Activated naive CD8-positive, alpha-beta T cell treated with anti-CD3 and anti-CD28 coated beads, Interleukin-2, amount 50 U/mL, for 16 hours (primary cell): ENCODE measurements at regions not wholly inside any gene's neighbourhood (a gene's known extent, or its start where the extent isn't known, plus 50 kb on each side); places are given as distances from the start of the nearest gene placed in this dataset.

ENCODE experiments used
- DNase-seq: peaks from one replicate; pipeline ENCODE4 v3.0.0-alpha.2; 2020; ENCODE audit warnings: low read depth, low spot score

DNA sequence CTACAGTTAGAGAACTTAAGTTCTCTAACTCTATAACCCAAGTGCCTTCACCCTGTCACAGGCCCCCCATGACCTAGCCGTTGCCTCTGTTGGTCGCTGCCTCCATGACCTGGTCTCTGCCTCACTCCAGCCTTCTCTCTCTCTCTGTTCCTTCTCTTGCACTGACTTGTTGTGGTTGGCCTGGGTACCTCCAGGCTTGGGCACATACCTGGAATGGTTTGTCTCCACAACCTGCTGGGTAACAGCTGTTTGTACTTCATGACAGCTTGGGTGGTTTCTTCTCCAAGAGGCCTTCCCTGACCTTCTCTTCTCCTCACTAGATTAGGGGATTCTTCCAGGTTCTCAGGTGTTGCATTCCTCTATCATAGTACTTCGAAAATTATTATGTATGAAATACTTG is 371.6 kb upstream of the USP24 start:
- no peak for DNase-seq

DNA sequence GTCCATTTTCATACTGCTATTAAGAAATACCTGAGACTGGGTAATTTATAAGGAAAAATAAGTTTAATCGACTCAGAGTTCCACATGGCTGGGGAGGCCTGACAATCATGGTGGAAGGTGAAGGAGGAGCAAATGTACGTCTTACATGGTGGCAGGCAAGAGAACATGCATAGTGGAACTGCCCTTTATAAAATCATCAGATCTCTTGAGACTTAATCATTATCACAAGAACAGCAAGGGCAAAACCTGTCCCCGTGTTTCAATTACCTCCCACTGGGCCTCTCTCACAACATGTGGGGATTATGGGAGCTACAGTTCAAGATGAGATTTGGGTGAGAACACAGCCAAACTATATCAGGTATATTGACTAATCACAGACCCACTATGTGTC is 370.2 kb upstream of the USP24 start:
- no peak for DNase-seq

DNA sequence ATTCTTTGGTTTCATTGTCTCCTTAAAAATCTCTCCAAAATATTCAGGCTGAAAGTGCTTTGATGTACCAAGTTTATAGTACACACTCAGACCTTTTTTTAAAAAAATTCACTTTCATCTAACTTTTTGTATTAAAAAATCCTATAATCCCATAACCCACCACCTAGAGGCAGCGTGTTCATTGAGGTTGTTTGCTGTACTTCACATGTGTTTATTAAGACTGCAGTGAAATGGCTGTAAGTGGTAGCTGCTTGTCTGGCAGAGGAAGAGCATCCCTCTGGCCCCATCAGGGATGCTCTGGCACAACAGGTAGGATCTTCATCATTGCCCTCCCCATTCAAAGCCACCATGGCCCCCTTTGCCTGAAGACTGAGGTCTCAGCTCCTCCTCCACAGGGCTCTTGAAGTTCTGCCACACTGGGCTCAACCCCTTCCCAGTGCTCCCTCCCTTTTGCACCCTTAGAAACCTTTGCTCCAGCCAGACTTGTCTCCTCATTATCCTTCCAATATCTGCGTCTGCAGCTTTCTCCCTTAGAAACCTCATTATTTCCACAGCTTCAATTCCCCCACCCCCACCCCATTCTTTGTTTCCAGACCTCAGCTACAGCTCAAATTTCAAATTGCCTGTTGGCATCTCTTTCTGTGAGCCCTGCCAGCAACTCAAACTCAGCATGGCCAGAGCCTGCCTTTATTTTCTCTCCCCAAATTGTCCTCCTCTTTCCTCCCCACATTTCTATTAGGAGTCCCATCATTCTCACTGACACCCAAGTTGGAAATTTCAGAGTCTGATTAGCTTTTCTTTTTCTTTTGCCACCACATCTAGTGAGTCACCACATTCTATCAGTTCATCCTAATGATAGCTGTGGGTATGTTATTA is 369.6 kb upstream of the USP24 start:
- DNase-seq = no peak

DNA sequence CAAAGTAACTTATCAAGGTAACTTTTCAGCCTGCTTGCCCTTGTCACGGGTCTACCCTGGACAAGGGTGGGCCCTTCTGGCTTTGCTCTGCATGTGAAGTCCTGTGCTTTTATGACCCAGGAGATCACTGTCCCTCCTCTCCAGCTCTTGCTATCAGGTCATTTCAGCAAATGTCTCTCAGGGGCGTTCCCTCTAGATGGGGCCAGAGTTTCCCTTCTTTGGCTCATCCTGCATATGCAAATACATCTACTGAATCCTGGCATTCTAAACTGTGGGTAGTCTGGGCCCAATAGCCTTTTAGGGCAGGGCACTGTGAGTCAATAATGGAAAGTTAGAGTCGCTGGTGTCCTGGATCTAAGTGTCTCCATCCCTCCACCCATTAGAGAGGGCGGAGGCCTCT is 366.9 kb upstream of the USP24 start:
- DNase-seq = no peak

DNA sequence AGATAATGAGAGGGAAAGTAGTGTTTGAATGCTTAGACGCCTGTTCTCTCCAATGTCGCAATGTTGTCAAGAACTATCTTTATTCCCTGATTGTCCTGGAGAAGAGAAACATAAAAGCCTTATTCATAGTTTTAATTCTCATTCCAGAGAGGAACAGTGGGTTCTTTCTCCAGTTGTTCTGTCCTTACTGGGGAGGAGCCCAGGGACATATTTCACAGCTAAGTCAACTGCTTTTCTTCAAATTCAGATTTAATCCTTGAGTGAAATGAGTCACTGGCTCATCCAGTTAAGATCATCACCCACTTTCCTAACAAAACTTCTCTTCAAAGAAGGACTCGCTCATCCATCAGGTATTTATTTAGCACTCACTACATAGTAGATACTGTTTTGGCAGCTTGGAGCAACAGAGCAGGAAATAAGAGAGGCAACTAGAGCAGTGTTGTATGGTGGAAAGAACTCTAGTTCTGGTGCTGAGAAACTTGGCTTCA is 365.7 kb upstream of the USP24 start:
- no peak for DNase-seq

DNA sequence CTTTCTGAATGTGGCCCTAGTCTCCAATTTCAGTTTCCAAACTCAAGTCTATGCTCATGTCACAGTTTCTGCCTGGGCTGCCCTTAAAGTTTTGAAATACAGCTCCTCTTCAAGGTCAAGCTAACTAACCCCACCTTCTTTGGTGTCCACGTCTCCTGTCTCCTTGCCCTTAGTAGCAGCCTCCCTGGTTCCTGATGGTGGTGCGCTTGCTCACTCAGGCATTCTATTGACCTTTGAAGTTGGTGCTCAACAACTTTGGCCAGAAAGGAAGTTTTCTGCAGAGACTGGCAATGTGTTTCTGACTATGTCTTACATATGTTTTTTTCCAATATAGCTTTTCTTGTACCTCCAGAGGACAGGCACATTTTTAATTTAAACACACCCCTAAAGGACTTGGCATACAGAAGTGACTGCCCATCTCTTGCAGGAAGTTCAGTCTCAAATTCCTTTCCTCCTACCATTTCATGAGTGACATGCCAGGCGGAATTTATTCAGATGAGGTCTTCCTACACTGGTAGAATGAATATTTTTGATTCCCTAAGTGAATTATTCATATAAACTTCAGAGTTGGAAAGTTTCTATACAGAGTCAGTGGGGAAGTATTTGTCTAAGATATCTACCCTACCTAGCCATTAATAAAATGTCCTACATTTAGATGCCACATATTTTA is 364.3 kb upstream of the USP24 start:
- DNase-seq = no peak

DNA sequence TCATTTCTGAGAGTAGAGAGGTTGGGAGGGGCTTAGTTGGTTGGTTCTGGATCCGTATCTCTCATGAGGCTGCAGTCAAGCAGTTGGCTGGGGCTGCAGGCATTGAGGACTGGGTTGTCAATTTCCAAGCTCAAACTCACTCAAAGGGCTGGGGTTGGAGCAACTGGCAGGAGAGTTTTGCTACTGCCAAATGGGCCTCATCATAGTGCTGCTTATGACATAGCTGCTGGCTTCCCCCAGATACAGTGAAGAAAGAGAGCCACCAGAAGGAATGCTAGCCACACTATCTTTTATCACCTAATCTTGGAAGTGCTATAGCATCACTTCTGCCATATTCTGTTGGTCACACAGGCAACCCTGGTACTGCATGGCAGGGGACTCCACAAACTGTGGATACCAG is 363.5 kb upstream of the USP24 start:
- DNase-seq = no peak

DNA sequence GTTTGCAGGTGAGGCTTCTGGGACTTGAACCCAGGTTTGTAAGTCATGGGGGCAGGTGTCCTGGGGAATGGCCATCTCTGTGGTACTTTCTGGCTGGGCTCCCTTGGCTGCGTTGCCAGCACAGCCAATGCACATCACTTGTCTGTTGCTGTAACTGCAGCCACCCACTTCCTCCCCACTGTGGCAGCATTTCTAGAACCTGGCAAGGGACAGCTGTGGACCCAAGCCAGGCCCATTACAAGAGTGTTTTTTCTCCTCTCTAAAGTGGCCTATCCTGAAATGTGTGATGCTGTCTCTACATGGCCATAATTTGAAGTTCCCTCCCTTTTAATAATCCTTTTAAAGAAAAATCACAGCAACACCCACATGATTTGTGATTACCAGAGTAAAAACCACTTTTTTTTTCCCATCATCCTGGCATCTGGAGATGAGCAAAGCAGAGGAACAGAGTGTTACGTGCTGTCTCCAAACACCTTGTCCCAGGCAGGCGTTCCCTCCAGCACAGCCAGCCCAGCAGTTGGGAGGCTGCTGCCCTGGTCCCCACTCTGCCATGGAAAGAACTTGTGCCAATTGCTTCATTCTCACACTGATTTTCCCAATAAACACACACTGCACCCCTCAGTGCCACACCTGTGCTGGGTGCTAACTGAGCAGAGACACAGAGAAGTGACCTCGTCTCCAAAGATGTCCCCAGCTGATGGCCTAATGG is 360.6 kb upstream of the USP24 start:
- no peak for DNase-seq

DNA sequence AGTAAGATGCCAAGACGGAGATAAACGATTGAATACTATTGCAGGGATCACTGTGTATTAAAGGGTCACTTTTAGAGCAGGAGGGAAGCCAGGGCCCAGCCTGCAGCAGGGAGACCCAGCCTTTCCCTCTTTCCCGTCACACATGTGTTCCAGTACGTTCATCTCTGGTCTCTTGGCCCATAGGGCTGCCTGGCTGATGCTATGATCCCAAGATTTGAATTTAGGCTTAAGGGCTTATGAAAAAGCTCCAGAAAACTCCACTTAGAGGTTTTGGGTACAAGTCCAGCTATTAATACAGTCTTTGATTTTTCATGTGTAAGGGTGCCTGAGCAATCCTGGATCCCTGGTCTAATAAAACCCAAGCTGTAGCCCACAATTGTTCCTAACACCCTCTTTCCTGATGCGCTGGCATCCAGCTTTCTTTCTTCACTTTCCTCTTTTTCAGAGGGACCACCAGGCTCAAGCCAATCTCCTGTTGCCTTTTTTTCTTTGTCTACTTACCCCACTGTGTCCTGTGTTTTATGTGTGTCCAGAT is 359.6 kb upstream of the USP24 start:
- no peak for DNase-seq

DNA sequence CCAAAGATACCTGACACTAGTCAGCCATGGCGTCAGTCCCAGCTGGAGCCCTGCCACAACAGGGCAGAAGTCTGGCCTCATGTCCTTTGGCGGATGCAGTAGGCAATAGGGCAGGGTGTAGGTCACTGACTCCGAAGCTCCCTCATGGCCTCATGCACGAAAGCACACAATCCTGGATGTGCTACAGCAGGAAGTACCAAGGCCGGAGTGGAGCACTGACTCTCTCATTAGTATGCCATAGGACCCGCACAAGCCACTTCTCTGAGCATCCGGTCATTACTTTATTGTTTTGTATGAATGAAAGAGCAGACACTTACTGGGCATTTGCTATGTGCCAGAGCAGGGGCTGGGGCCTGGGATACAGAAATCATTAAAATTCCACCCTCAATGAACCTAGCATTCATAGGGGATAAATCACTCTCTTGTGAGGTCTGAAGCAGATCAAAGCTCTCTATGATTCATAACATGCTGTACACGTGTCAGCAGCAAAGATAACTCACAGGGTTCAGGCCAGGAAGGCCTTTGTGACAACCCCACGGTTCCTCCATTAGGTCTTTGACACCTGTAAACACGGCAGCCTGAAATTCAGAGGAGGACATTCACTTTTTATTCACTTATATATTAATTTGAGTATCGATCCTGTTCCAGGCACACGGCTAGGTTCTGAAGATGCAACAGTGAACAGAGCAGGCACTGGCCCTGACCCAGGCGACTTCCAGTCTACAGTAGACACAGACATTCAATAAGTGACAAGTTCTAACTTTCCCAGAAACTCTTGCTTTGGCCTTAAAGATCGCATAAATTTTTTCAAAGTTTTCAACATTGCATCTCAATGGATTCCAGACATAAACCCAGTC is 357.9 kb upstream of the USP24 start:
- no peak for DNase-seq

DNA sequence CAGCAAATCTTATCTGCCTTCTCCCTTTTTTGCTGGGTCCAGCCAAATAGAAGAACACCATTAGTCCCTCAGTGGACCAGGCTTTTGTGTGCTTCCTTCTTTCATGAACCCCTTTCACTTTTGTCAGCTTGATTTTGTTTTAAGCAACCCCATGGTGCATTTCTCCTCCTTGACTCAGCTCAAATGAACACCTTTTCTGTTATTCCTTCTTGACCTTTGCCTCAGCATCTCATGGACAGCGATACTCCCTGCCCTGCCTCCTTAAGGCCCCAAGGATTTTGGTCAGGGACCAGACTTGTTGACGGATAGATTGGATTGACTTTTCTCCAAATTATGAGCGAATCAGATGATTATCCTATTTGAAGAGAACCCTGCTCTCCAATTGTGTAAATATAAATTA is 356.6 kb upstream of the USP24 start:
- DNase-seq = no peak

DNA sequence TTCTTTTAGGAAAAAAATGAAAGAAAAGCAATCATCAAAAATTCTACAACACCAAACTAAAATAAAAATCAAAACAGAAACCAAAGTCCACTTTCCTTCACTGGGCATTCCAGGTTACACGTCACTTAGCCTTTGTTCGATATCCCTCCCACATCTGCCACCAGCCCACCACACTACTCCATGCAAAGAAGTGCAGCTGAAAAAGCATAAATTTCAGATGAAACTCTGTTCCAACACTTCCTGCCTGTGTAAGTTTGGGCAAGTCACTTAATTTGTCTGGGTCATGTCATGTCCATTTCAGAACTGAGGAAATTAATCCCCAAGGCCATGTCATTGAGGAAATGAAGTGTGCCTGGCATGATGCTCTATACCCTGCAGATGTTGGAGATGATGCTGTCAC is 354.3 kb upstream of the USP24 start:
- no peak for DNase-seq

DNA sequence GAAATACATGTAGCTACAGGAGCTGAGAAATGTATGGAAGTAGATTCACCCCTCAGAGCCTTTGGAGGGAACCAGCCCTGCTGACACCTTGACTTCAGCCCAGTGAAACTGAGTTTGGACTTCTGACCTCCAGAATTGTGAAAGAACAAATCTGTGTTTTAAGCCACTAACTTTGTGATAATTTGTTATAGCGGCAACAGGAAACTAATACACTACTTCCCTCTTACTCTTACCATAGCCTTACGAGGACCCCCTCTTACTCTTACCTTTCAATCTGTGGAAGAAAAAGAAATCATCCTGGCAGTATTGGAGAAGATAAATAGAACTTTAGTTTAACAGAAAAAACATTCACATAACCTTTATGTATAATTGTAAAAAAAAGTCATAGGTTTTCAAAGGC is 353.6 kb upstream of the USP24 start:
- no peak for DNase-seq

DNA sequence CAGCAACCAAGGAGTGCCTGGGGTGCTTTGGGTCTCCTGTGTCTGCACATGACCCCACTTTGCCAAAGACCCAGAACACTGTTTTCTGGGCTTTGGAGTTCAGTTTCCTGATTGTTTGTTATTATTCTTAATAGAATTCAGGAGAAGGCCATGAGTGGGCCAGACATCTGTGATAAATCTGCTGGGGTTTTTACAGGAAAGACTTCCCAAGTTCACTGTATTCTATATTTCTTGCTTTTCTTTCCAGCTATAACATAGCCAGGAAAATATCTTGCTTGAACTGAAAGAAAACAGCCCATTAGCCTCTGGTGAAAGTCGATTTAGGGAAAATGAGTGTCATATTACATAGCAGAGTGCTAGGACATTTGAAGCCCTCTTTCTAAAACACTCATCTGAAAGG is 345.1 kb upstream of the USP24 start:
- DNase-seq = no peak

DNA sequence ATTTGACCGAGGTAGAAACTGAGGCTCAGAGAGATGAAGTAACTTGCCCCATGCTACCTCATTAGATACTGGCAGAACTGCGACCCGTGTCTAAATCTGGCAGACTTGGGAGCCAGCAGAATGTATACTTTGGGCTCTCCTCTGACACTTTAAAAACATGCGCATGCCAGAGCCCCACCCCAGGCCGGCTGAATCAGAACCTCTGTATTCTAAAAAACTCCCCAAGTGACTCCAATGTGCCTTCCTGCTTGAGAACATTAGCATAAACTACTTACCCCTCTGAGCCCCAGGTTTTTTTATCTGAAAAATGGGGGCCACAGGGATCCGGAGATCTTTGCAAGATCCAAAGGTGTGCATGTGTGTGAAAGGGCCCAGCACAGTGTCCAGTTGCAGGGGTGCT is 344.7 kb upstream of the USP24 start:
- no peak for DNase-seq

DNA sequence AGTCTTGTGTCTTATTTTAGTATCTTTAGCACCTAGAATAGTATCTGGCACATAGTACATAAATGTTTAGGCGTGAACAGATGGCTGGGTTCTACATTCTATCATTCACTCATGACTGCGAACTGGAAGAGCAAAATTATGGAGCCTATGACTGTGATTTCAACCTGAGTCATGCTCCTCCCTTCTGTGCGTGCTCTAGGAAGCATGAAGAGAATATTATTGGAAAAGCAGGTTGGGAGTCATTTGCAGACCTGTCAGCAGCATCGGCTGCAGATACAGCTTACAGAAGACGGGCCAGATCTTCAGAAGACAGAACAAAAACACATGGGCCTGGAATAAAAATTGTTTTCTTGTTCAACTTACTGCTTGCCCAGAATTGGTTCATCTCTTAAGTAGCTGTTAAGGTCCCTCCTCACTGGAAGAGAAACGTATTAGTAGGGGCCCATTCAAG is 344.0 kb upstream of the USP24 start:
- DNase-seq = no peak

DNA sequence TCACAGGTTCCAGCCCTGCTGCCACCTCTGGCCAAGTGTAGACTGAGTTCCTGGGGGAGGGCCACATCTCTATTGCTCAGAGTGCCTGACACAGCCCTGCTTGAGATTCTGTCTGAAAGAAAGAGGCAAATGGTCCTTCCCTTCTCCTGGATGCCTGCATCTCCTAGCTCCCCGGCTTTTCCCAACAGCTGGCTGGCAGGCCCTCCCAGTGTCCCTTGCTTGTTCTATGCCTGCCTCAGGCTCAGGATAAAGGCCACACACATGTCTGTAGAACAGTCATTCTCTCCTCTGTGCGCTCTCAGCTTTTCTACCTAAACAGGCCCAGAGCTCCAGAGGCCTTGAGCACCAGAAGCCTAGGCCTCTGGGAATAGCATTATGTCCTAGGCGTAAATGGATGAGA is 343.4 kb upstream of the USP24 start:
- DNase-seq = no peak

DNA sequence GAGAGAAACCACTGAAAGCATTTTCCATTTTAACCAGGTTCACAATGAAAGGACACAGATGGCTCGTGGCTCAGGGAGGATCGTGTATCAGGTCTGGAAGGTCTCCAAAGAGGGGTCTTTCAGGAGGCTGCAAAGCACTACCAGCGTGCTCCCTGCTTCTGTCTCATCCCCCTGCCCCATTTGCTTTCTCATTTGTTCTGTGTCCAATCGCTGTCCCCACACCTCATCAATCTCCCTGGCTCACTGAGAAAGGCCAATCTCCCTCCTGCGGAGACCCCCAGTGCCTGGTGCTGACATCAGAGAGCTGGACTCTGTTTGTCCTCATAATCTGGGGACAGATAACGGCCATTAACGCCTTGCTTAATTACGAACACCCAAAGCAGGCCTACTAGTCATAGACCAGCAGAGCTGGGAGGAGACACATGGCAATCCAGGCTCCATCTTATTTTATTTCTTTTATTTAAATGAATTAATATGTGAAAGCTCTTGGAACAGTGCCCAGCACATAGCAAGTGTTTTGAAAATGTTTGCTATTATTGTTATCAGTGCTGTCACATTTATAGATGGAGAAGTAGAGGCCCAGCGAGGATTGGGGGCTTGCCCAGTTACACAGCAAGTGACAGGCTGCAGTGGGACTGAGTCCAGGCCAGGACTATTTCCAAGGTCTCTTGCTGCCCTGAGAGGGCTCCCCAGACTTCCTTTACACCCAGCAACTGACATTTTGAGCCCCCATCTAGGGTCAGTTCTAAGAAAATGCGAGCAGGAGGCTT is 341.0 kb upstream of the USP24 start:
- DNase-seq = no peak

DNA sequence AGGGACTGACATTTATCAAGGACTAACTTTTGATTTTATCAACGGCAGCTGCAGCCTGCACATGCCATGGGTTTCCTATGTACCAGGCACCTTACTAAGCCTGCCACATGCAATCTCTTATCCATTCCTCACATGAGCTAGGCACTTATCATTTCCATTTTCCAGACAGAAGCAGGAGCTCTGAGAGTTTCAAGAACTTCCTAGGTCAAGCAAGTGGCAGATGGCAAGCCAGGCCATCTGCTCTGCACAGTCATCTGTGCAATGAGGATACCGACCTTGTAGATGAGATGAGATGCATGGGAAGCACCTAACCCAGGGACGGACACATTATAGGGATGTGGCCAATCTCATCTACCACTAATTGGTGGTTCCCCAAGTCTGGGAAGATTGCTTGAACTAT is 339.4 kb upstream of the USP24 start:
- DNase-seq = no peak

DNA sequence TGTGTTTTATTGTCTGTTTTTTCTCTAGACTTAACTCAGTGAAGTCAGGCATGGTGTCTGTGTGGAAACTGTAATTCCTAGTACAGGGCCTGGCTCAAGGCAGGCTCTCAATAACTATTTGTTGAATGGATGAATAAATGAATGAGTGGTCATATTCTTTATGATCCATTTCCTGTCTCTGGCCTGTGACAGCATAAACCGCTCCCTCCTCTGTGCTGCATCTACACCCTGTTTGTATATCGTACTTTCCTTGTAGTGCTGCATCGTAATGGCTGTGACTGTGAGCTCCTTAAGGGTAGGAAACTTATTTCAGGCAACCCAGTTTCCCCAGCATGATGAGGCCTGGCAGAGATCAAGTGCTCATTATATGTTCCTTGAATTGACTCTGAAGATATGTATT is 337.5 kb upstream of the USP24 start:
- DNase-seq = no peak

DNA sequence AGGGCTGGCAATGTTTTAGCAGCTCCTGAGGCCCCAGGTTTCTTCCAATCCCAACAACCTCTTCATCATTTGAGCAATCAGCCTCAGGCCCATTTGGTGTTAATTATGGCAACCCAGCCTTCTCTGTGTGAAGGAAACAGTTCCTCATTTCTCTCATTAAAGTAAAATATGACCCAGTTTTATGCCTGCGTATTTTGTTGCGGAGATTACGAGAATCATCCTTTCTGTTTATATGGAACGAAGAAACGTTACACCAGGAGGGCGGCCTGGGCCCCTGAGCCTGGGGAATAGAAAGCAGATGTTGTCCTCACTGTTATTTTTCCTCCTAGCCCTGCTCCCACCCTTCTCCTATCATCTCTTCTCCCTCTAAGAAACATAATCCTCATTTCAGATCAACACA is 332.2 kb upstream of the USP24 start:
- DNase-seq = no peak
